ENCODE measurements at regions not wholly inside any gene's neighbourhood (a gene's known extent, or its start where the extent isn't known, plus 50 kb on each side); places are given as distances from the start of the nearest gene placed in this dataset.

DNA sequence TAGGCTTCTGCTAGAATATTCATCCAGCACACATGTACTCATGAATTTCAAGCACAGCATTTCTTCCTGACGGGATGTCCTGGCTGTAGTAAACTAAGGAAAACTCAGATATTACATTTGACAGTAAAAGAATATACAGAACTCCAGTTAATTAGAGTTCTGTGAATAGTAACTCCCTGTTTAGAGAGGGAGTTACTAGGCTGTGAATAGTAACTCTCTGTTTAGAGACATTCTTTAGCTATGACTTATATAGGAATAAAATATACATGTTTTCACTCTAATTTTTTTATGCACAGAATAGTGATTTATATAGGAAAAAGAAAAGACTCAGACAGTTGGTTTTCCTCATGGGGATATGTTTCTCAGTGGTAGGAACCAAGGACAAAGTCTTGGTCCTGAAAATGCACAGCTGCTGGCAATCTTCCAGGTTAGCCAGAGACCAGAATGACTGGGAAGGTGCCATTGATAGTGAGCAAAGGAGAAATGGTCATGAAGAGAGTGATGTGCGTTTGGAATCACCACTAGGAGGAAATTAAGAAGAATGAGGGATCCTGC lies 480.7 kb upstream of the THBS1 start:
- 57 to 69% (median 59%) methylated on average over 2 of the region's 2 CpGs for WGBS, 3 donors
- Histone ChIP-seq H3K4me3 (ENCODE audit: low read depth in 1 of 3, low read length in 3 of 3) (no peak overlapping the region), H3K4me1 (ENCODE audit: control insufficient read depth in 3 of 3, insufficient read depth in 2 of 3, low read depth in 1 of 3, low read length in 2 of 3) (no peaks in the 10 kb centered on the region), H3K27me3 (ENCODE audit: control insufficient read depth in 3 of 3, insufficient read depth in 3 of 3, low read length in 3 of 3) (peaks cover 0 to 2% (median 0%) of the 10 kb centered on the region in 3 donors), H3K9me3 (ENCODE audit: control insufficient read depth in 2 of 2, insufficient read depth in 1 of 2, low read depth in 1 of 2, low read length in 1 of 2) (no peaks in the 10 kb centered on the region), H3K27ac (ENCODE audit: low read depth in 1 of 3, low read length in 2 of 3) (no peak overlapping the region), H3K36me3 (ENCODE audit: control insufficient read depth in 3 of 3, insufficient read depth in 2 of 3, low read depth in 1 of 3, low read length in 3 of 3) (no peaks in the 10 kb centered on the region)
- DNase-seq (no peak), FAIRE-seq (no peak)

- H3K27ac ChIP-seq (ENCODE audit: low read depth in 1 of 3, low read length in 2 of 3): no peak overlapping the region
- H3K4me1 ChIP-seq (ENCODE audit: control insufficient read depth in 3 of 3, insufficient read depth in 2 of 3, low read depth in 1 of 3, low read length in 2 of 3): no peaks in the 10 kb centered on the region
- H3K27me3 ChIP-seq (ENCODE audit: control insufficient read depth in 3 of 3, insufficient read depth in 3 of 3, low read length in 3 of 3): no peaks in the 10 kb centered on the region
- H3K36me3 ChIP-seq (ENCODE audit: control insufficient read depth in 3 of 3, insufficient read depth in 2 of 3, low read depth in 1 of 3, low read length in 3 of 3): no peaks in the 10 kb centered on the region
- H3K4me3 ChIP-seq (ENCODE audit: low read depth in 1 of 3, low read length in 3 of 3): no peak overlapping the region
- H3K9me3 ChIP-seq (ENCODE audit: control insufficient read depth in 2 of 2, insufficient read depth in 1 of 2, low read depth in 1 of 2, low read length in 1 of 2): no peaks in the 10 kb centered on the region
- DNase-seq: no peak
- WGBS, 3 donors: 92 to 95% (median 92%) methylated on average over 1 of the region's 1 CpG
- FAIRE-seq: no peak
These were observed 478.4 kb upstream of the THBS1 start for GRCh38 chr15:39102431-39102830.

DNA sequence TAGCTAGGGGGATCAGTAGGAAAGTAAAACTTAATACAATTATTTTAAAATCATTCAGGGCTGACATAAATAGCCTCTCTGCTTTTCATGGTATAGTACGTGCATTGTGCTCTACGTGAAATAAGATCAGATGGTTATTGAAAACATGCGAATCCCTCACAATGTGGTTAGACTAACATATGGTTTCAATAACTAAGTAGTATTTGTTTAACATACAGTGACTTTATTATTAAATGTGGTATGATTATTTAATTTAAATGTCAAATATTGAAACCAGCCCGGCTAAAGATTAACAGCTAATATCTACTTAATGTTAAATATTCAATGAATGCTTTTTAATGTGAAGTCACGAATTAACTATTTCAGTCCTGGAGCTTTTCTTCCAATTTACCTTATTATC lies 473.9 kb upstream of the THBS1 start:
- Histone ChIP-seq H3K27ac (ENCODE audit: low read depth in 1 of 3, low read length in 2 of 3) (no peak overlapping the region), H3K27me3 (ENCODE audit: control insufficient read depth in 3 of 3, insufficient read depth in 3 of 3, low read length in 3 of 3) (no peaks in the 10 kb centered on the region), H3K4me1 (ENCODE audit: control insufficient read depth in 3 of 3, insufficient read depth in 2 of 3, low read depth in 1 of 3, low read length in 2 of 3) (no peaks in the 10 kb centered on the region), H3K9me3 (ENCODE audit: control insufficient read depth in 2 of 2, insufficient read depth in 1 of 2, low read depth in 1 of 2, low read length in 1 of 2) (no peaks in the 10 kb centered on the region), H3K4me3 (ENCODE audit: low read depth in 1 of 3, low read length in 3 of 3) (no peak overlapping the region), H3K36me3 (ENCODE audit: control insufficient read depth in 3 of 3, insufficient read depth in 2 of 3, low read depth in 1 of 3, low read length in 3 of 3) (no peaks in the 10 kb centered on the region)
- 76 to 90% (median 89%) methylated on average over 5 of the region's 5 CpGs for WGBS, 3 donors
- no peak for DNase-seq
- no peak for FAIRE-seq

- Histone ChIP-seq H3K36me3 (ENCODE audit: control insufficient read depth in 3 of 3, insufficient read depth in 2 of 3, low read depth in 1 of 3, low read length in 3 of 3) (no peaks in the 10 kb centered on the region), H3K4me3 (ENCODE audit: low read depth in 1 of 3, low read length in 3 of 3) (no peak overlapping the region), H3K4me1 (ENCODE audit: control insufficient read depth in 3 of 3, insufficient read depth in 2 of 3, low read depth in 1 of 3, low read length in 2 of 3) (no peaks in the 10 kb centered on the region), H3K9me3 (ENCODE audit: control insufficient read depth in 2 of 2, insufficient read depth in 1 of 2, low read depth in 1 of 2, low read length in 1 of 2) (no peaks in the 10 kb centered on the region), H3K27me3 (ENCODE audit: control insufficient read depth in 3 of 3, insufficient read depth in 3 of 3, low read length in 3 of 3) (no peaks in the 10 kb centered on the region), H3K27ac (ENCODE audit: low read depth in 1 of 3, low read length in 2 of 3) (no peak overlapping the region)
- DNase-seq (no peak), FAIRE-seq (no peak)
These were observed 472.9 kb upstream of the THBS1 start for GRCh38 chr15:39108021-39108420.

- Histone ChIP-seq H3K4me1 (ENCODE audit: control insufficient read depth in 3 of 3, insufficient read depth in 2 of 3, low read depth in 1 of 3, low read length in 2 of 3) (no peaks in the 10 kb centered on the region), H3K27ac (ENCODE audit: low read depth in 1 of 3, low read length in 2 of 3) (no peak overlapping the region), H3K4me3 (ENCODE audit: low read depth in 1 of 3, low read length in 3 of 3) (no peak overlapping the region), H3K9me3 (ENCODE audit: control insufficient read depth in 2 of 2, insufficient read depth in 1 of 2, low read depth in 1 of 2, low read length in 1 of 2) (peaks cover 0 to 3% of the 10 kb centered on the region in 2 donors), H3K36me3 (ENCODE audit: control insufficient read depth in 3 of 3, insufficient read depth in 2 of 3, low read depth in 1 of 3, low read length in 3 of 3) (no peaks in the 10 kb centered on the region), H3K27me3 (ENCODE audit: control insufficient read depth in 3 of 3, insufficient read depth in 3 of 3, low read length in 3 of 3) (no peaks in the 10 kb centered on the region)
- FAIRE-seq (no peak), DNase-seq (no peak)
These were observed 470.5 kb upstream of the THBS1 start for GRCh38 chr15:39110336-39110735.

GRCh38 chr15:39110746-39111145 lies 470.1 kb upstream of the THBS1 start:
- 63 to 88% (median 82%) methylated on average over 1 of the region's 1 CpG for WGBS, 3 donors
- Histone ChIP-seq H3K4me3 (ENCODE audit: low read depth in 1 of 3, low read length in 3 of 3) (no peak overlapping the region), H3K9me3 (ENCODE audit: control insufficient read depth in 2 of 2, insufficient read depth in 1 of 2, low read depth in 1 of 2, low read length in 1 of 2) (peaks cover 0 to 7% of the 10 kb centered on the region in 2 donors), H3K27ac (ENCODE audit: low read depth in 1 of 3, low read length in 2 of 3) (no peak overlapping the region), H3K27me3 (ENCODE audit: control insufficient read depth in 3 of 3, insufficient read depth in 3 of 3, low read length in 3 of 3) (no peaks in the 10 kb centered on the region), H3K4me1 (ENCODE audit: control insufficient read depth in 3 of 3, insufficient read depth in 2 of 3, low read depth in 1 of 3, low read length in 2 of 3) (no peaks in the 10 kb centered on the region), H3K36me3 (ENCODE audit: control insufficient read depth in 3 of 3, insufficient read depth in 2 of 3, low read depth in 1 of 3, low read length in 3 of 3) (no peaks in the 10 kb centered on the region)
- FAIRE-seq: no peak
- DNase-seq: no peak

DNA sequence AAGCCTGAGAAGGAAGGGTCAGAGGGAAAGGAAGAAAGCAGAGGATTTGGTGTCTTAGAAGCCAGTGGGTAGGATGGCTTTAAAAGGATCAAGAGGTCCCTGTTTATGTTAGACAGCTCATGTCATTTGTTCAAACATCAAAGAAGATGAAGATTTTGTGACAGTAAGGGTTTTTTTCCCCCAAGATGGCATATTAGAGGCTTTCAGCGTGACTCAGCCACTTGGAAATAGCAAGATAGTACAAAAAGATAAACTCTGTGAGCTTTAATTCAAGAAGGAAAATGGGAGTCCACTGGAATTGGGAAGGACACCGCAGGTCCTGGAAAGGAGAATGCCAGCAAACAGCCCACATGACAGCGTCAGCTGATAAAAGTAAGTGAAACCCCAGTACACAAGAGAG lies 467.1 kb upstream of the THBS1 start:
- WGBS, 3 donors: 74 to 81% (median 78%) methylated on average over 3 of the region's 3 CpGs
- Histone ChIP-seq H3K9me3 (ENCODE audit: control insufficient read depth in 2 of 2, insufficient read depth in 1 of 2, low read depth in 1 of 2, low read length in 1 of 2) (peaks cover 0 to 13% of the 10 kb centered on the region in 2 donors), H3K27me3 (ENCODE audit: control insufficient read depth in 3 of 3, insufficient read depth in 3 of 3, low read length in 3 of 3) (no peaks in the 10 kb centered on the region), H3K4me3 (ENCODE audit: low read depth in 1 of 3, low read length in 3 of 3) (no peak overlapping the region), H3K36me3 (ENCODE audit: control insufficient read depth in 3 of 3, insufficient read depth in 2 of 3, low read depth in 1 of 3, low read length in 3 of 3) (no peaks in the 10 kb centered on the region), H3K27ac (ENCODE audit: low read depth in 1 of 3, low read length in 2 of 3) (no peak overlapping the region), H3K4me1 (ENCODE audit: control insufficient read depth in 3 of 3, insufficient read depth in 2 of 3, low read depth in 1 of 3, low read length in 2 of 3) (no peaks in the 10 kb centered on the region)
- FAIRE-seq (no peak), DNase-seq (no peak)

DNA sequence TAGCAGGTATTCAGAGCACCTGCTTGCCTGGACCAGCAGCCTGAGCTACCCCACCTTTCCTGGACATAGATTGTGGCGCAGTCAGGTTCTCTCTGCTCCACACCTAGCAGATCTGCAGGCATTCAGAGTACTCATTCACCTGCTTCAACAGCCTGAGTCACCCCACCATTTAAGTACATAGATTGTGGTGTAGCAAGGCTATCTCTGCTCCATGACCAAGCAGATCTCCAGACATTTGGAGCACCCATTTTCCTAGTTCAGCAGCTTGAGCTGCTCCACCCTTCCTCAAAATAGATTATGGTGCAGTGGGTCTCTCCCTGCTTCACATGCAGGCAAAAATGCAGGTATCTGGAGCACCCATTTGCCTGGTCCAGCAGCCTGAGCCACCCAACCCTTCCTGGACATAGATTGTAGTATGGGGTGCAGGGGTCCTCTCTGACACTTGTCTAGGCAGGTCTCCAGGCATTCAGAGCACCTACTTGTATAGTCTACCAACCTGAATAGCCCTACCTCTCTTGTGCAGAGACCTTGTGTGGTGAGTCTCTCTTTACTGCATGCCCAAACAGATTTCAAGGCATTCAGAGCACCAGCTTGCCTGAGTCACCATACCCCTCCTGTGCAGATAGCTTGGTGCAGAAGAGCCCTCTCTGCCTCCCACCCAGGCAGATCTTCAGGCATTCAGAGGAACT lies 466.0 kb upstream of the THBS1 start:
- Histone ChIP-seq H3K4me3 (ENCODE audit: low read depth in 1 of 3, low read length in 3 of 3) (no peak overlapping the region), H3K27me3 (ENCODE audit: control insufficient read depth in 3 of 3, insufficient read depth in 3 of 3, low read length in 3 of 3) (no peaks in the 10 kb centered on the region), H3K9me3 (ENCODE audit: control insufficient read depth in 2 of 2, insufficient read depth in 1 of 2, low read depth in 1 of 2, low read length in 1 of 2) (peaks cover 0 to 13% of the 10 kb centered on the region in 2 donors), H3K36me3 (ENCODE audit: control insufficient read depth in 3 of 3, insufficient read depth in 2 of 3, low read depth in 1 of 3, low read length in 3 of 3) (no peaks in the 10 kb centered on the region), H3K4me1 (ENCODE audit: control insufficient read depth in 3 of 3, insufficient read depth in 2 of 3, low read depth in 1 of 3, low read length in 2 of 3) (no peaks in the 10 kb centered on the region), H3K27ac (ENCODE audit: low read depth in 1 of 3, low read length in 2 of 3) (no peak overlapping the region)
- FAIRE-seq: no peak
- DNase-seq: no peak
- WGBS, 3 donors: 63 to 100% (median 86%) methylated on average over 1 of the region's 1 CpG

Measured in small intestine (tissue), 7 donors.